ENCODE measurements at regions not wholly inside any gene's neighbourhood (a gene's known extent, or its start where the extent isn't known, plus 50 kb on each side); places are given as distances from the start of the nearest gene placed in this dataset.

GRCh38 chr4:28548594-28548993, 1688.0 kb downstream of the STIM2 start:
- DNase-seq = no peak

DNA sequence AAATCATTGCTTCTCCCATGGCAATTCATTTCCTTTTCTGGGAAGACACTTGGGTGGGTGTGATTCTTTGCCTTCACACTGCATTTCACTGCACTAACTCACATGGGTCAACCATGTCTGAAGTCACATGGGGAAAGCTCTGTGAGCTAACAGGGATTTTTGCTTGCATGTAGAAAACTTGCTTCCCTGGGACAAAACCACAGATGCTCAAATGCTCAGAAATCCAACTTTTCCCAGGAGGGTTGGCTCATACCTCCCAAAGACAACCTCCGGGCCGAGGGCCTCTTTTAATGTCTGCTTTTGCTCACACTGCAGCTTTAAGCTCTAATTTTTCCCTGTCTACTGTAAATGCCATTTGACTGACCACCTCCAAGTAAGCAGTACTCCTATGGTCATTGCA, 1695.2 kb downstream of the STIM2 start:
- no peak for DNase-seq

- no peak for DNase-seq
Observed at GRCh38 chr4:28557755-28558154, 1697.1 kb downstream of the STIM2 start.

- no peak for DNase-seq
Observed at GRCh38 chr4:28558895-28559294, 1698.3 kb downstream of the STIM2 start.

- DNase-seq = no peak
Observed at GRCh38 chr4:28562913-28563312, 1702.3 kb downstream of the STIM2 start.

GRCh38 chr4:28565396-28565795, 1704.8 kb downstream of the STIM2 start:
- DNase-seq = no peak

DNA sequence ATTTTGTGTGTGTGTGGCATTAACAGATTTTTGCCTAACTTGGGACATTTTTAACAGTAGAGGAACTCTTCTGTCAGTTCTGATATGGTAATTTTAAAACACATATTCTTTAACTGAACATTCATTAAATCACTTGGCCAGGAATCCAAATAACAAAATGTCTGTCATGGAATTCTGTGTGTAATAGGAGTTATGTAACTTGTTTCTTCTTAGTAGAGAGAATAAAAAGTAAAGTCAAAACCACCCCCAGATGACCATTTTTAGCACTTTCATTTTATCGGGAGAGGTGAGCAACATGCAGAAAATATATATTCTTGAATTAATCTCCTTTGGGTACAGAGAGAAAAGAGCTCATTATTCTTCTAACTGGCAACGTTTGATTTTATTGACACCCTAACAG, 1740.3 kb downstream of the STIM2 start:
- no peak for DNase-seq

- DNase-seq = no peak
Observed at GRCh38 chr4:28621591-28621990, 1761.0 kb downstream of the STIM2 start.

DNA sequence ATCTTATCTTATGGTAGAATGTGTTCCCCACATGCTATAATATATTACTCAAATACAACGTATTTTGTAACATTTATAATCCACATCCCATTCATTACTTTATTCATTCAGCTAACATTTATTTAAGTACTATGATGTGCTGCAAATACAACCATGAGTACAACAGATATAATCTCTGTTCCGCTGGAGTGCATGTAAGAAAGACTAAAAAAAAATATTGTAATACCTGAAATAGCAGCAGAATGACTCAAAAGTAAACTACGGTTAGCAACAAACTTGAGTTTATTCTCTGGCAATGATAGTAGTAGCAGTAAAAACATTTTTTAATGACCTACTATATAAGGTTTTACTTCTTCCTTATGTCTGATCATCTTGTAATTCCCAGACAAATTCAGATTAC, 1776.3 kb downstream of the STIM2 start:
- DNase-seq = no peak

- no peak for DNase-seq
Observed at GRCh38 chr4:28639747-28640146, 1779.1 kb downstream of the STIM2 start.

DNA sequence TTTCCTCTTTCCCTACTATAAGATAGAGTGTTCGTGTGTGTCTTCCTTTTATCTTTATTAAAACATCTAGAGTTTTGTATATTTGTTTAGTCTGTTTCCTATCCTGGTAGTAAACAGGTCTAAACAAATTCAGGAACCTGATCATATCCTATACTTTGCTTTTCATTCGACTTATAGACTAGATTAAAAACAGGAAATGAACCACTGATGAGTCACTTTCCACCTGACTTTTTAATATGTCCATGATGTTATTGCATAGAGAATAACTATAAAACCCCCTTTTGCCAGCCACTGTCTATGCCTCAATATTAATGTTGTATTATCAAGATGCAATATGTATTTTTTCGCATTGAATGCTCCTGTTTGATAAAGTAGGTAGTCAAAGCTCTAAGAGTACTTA, 1794.0 kb downstream of the STIM2 start:
- no peak for DNase-seq

- DNase-seq = no peak
Observed at GRCh38 chr4:28665306-28665705, 1804.7 kb downstream of the STIM2 start.

DNA sequence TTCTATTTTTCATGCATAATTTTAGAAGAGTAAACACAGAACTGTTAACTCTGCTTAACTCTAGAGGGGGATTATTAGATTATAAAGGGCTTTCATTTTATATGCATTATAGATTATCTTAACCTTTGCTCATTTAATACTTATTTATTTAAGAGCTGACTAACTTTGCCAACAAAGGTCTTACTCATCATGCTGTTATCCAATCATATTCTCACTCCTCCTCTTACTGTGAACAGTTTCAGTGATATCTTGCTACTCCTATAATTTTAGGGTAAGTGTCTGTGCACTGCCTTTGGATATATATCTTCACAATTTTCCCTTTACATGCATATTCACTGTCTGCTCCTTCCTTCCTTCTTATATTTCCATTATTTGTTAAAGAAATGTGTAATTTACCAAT, 1814.9 kb downstream of the STIM2 start:
- no peak for DNase-seq

DNA sequence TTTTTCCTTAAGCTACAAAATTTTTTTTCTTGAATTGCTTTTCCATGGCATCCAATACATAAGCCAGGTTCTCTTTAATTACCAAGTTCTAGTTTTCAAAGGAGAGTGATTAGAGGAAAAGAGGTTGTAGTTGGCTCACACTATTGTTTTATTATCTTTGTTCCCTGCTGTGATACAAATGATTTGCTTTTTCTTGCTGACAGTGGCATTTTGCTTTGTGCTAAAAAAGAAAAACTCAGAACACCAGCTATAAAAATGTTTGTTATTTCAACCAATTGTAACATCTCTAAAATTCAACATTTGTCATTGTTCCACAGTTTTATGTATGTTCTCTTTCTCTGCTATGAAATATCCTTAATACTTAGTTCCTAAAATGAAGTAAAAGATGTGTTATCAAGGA, 1817.2 kb downstream of the STIM2 start:
- no peak for DNase-seq

- no peak for DNase-seq
Observed at GRCh38 chr4:28682847-28683246, 1822.2 kb downstream of the STIM2 start.

GRCh38 chr4:28686618-28687017, 1826.0 kb downstream of the STIM2 start:
- DNase-seq = peak; percentile 6

GRCh38 chr4:28690890-28691289, 1830.2 kb downstream of the STIM2 start:
- no peak for DNase-seq

DNA sequence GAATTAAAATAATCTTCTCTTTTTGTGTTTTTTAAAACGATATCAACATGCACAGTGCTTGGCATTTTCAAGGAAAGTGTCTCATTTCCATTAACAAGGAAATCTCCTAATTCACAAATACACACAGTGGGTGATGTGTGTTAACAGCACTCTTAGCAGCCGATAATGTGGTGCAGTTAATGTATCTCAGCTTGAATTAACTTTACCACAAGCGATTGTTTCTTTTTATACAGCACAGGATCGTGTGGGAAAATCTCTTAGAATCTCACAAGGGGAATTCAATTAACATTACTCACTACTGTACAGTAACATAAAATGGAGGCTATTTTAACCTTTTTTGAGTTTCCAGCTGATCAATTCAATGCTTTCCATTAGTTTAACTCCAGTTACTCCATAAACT, 1841.9 kb downstream of the STIM2 start:
- no peak for DNase-seq

- DNase-seq = no peak
Observed at GRCh38 chr4:28709891-28710290, 1849.2 kb downstream of the STIM2 start.

DNA sequence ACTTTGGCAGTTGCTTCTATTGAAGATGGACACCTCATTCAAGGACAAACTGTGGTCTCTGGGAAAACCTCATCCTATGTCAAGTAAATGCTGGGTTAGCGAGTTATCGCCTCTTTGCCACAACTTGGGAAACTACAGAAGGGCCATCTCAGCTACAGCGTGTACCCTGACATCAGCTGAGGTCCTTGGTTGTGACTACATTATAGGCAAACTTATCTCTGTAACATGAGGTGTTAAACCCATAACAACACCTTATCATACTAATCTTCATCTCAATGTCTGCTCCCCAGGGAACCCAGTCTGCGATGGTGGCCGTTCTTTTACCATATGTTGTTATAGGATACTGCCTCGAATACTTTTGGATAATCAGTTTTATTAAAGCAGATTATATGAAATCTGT, 1862.7 kb downstream of the STIM2 start:
- no peak for DNase-seq

- no peak for DNase-seq
Observed at GRCh38 chr4:28724239-28724638, 1863.6 kb downstream of the STIM2 start.

DNA sequence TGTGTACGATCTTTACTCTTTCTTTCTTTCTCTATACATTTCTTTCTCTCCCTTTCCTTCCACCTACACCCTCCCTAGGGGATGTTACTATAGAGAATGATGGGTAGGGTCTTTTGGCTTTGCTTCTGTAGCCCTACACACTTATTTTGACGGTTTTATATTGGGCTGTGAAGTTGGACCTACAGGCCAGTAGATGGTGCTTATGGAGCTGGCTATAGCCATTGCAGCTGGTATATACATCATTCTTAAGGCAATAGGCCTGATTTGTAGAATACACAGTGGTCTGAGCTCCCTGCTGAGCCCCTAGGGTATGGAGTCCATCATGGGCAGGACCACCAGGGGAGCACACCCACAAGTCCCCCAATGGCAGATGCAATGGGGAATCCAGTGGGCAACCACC, 1869.7 kb downstream of the STIM2 start:
- no peak for DNase-seq

DNA sequence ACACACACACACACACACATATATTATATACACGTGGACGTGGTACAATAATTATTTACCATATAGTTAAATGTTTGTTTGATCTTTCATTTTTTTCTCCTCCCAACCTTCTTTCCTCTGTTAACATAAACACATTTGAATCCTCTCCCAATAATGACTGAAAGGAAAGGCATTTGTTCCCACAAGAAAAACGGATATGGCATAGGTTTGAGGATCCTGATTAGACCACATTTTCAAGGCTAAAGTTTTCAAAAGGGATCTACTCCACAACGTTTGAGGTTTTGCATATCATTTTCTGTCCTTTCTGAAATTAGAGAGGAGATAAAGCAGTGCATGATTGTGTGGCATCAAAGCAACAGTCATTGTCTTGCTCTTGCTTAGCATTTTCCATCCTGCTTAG, 1883.4 kb downstream of the STIM2 start:
- no peak for DNase-seq

GRCh38 chr4:28754376-28754775, 1893.7 kb downstream of the STIM2 start:
- DNase-seq = no peak

DNA sequence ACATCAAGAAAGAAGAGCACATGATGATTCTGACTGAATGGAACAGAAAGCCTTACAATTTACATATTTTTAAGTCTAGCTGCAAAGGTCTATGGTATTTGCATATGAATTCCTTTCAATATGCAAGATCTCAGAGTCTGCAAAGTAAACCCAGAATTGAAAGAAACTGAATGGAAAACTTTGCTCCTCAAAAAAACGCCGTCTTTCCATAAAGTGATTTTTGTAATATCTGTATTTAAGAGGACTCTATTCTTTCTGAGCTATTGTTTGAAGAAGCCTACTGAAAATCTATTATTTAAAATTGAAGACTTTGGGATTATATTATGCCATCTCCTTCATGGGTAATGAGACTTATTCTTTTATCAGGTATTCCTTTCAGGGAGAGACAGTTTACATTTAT, 1894.4 kb downstream of the STIM2 start:
- DNase-seq = no peak

DNA sequence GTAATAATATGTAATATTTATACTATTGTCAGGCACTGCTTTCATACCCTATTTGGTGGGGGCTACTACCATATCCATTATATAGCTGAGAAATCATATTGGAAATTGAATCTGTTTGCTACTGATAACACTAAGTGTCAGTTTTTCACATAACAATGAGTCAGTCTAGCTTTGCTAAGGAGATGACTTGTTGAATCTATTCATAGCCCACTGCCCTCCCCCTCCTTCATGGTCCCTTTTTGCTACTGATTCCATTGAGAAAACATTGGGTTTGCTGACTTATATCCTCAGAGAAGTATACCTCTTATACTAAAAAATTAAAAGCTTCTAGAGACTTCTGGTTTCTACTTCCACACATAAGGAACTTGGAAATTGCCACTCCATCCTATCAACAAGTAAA, 1898.4 kb downstream of the STIM2 start:
- DNase-seq = no peak

All from SHP77 treated with DMSO at 0.1 percent for 48 hours (cell line).